ENCODE measurements at regions not wholly inside any gene's neighbourhood (a gene's known extent, or its start where the extent isn't known, plus 50 kb on each side); places are given as distances from the start of the nearest gene placed in this dataset.

DNA sequence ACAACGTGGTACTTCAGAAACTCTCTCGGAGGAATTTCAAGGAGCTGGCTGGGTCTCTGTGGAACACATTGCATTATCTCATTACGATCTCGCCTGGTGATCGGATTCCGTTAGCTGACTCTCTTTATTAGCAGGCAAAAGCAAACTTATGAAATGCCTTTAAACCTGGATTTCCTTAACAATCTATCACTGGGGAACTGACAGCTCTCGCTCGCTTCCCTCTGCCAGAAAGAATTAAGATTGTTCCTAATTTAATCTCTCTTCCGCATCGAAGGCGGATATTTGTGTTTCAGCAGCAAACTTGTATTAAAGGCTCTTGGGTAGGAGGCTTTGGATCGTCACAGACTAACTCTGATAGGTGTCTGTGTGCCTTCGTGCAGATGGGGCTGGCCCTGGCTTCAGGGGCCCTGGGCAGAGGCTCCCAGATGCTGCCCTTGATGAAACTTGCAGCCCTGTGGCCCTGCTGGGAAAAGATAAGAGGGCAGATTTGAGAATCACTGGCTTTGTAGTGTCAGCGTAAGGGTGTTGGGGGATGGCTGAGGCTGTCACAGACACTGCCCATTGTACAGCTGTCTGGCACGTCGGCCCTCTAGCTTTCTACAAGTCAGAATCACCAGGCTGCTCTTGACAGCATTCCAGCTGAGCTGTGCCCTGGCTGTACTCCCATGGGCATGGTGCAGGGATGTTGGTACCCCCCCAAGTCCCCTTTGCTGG lies 162.2 kb upstream of the NECTIN1 start:
- TF ChIP-seq, protein P1, sequence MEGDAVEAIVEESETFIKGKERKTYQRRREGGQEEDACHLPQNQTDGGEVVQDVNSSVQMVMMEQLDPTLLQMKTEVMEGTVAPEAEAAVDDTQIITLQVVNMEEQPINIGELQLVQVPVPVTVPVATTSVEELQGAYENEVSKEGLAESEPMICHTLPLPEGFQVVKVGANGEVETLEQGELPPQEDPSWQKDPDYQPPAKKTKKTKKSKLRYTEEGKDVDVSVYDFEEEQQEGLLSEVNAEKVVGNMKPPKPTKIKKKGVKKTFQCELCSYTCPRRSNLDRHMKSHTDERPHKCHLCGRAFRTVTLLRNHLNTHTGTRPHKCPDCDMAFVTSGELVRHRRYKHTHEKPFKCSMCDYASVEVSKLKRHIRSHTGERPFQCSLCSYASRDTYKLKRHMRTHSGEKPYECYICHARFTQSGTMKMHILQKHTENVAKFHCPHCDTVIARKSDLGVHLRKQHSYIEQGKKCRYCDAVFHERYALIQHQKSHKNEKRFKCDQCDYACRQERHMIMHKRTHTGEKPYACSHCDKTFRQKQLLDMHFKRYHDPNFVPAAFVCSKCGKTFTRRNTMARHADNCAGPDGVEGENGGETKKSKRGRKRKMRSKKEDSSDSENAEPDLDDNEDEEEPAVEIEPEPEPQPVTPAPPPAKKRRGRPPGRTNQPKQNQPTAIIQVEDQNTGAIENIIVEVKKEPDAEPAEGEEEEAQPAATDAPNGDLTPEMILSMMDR (IDR thresholded peaks at IDR 0.05), result no peak
- no peak for TF ChIP-seq POLR2A (IDR thresholded peaks at IDR 0.05)
